ENCODE measurements at regions not wholly inside any gene's neighbourhood (a gene's known extent, or its start where the extent isn't known, plus 50 kb on each side); places are given as distances from the start of the nearest gene placed in this dataset.

DNA sequence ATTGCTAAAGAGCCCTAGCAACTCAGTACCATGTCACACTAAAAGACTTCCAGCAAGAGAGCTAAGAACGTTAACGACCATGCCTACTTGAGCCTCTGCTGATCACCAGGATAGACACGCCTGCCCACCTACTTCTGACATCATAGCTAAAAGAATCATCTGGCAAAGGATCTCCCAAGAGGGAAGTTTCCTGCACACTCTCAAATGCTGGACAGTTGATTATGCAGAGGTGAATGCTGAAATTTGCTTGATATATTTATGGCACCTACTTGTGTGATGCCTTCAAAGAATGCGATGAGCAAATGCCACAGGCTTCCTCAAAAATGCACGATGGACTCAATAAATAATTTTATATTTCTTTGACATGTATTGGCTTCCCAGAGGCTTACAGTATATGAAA lies 113.6 kb downstream of the GALC start:
- DNase-seq = no peak

DNA sequence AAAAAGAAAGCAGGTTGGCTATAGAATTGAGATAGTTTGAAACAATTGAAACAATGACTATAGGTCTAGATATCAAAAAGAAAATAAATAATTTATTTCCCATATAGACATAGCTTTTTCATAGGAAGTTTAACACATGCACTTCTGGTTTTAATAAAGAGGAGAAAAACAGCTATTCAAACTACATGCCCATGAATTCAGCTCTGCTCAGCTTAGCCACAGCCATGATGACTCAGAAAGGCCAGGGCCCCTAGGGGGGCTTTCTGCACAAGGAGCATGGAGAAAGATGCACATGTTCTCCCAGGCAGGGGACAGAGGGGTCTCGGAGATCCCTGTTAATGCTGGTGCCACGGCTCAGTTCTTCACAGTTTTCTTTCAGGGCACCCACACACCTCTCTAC lies 114.0 kb downstream of the GALC start:
- no peak for DNase-seq

DNA sequence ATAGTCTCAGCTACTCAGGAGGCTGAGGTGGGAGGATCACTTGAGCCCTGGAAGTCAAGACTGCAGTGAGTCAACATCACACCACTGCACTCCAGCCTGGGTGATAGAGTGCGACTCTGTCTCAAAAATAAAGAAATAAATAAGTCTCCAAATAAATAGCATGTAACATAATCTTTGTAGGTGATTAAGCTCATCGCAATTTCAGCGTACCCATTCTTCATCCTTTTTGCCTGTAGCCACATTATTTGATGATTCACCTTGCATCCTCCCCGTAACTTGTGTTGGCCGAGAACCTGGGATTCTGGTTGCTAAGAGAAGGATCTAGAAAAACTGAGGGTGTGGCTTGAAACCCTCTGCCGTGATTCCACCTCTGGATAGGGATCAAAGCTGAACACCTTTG lies 115.1 kb downstream of the GALC start:
- DNase-seq = no peak

DNA sequence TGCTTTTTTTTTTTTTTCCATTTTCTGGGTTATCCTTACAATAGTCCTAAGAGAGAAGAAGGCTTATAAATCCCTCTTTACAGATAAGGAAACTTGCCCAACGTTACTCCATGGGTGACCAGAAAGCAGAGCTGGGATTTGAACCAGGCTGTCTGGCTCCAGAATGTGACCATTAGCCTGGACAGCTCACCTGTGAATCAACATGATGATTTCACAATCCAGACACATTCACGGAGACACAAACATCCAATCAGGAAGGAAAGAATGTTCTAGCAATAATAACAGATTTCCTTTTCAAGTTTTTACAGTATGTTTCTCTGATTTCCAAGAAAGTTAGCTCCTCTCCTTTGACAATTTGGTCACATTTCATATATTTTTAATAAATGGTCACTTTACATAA lies 118.3 kb downstream of the GALC start:
- no peak for DNase-seq

DNA sequence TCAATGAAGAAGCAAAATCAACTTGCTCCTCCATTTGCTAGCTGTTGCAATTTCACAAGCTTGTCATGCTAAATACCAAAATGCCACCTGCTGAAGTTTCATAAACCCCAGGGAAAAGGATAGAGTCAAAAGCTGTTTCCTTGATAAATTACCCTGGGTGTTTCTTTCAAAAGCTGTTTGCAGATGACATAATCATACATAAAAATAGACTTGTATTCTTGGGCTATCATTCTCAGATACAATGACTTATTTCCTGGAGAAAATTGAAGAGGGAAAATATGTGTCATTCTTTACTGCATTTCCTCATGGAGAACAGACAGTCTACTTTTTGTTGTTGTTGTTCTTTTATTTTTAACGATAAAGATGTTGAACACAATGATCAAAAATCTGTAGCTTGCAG lies 119.2 kb downstream of the GALC start:
- no peak for DNase-seq

DNA sequence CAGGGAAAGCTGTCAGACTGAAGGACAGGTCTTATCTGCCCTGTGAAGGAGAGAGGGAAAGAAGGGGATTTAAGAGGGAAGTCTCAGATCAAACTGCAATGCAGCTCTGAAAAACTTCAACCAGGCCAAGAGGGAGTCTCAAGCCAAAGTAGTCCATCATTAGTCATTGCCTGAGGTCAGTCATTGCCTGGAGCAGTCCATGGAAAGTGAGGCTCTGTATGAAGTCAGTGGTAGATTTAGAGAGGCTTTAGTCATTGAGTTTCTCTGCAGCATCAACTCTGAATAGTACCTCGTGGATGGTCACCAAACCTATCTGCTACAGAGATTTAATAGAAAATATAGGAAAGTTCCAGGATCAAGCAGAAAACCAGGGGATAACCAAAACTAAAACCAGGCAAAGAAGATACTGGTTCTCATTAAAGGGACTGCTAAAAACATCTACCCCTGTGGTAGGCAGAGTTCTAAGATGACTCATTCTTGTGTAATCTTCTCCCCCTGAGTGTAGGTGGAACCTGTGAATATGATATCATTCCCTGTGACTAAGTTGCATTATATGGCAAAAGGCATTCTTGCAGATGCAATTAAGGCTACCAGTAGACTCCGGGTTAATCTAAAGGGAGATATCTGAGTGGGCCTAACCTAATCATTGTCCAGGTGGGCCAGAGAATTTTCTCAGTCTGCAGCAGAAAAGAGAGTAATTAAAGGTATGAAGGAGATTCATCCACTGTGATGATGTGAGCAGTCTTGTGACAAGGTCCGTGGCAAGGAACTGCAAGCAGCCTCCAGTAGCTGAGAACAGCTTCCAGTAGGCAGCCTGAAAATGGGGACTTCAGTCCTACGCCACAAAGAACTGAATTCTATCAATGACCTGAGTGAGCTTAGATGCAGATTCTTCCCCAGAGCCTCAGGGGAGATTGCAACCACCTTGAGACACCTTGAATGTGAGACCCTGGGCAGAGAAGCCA lies 123.1 kb downstream of the GALC start:
- no peak for DNase-seq

DNA sequence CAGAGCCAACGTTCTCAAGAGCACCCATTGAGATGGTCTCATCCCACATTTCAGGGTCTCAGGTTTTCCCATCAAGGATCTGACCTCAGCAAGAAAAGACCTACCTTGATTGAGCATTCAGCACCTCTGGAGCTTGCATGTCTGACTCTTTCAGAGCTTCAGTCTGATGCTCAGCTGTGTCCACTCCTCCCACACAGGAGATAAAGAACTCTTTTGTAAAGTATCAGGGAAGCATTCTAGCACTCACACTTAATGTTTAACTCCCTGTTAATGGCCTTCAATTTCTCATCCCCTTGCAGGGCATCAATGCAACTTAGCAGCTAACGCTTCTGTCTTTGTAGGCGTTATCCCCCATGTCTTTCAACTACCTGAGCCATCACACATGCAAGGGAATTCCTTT lies 124.1 kb downstream of the GALC start:
- DNase-seq = no peak

DNA sequence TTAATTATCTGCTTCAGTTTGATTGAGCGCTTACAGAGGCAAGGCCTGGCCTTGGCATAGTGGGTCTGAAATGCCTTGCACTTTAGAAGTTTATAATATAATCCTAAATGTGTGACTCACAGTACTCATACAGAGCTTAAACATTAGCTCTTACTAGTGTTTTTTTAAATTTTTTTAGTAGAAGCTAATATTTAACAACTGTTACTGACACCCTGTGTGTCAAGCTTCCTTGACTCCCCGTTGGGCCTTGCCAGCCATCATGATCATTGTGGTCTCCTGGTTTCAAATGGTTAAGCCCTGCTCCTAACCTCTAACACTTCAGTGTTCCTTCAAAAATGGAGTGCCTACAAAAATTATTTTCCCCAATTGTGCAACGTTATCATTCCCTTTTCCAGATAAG lies 126.9 kb downstream of the GALC start:
- DNase-seq = no peak

DNA sequence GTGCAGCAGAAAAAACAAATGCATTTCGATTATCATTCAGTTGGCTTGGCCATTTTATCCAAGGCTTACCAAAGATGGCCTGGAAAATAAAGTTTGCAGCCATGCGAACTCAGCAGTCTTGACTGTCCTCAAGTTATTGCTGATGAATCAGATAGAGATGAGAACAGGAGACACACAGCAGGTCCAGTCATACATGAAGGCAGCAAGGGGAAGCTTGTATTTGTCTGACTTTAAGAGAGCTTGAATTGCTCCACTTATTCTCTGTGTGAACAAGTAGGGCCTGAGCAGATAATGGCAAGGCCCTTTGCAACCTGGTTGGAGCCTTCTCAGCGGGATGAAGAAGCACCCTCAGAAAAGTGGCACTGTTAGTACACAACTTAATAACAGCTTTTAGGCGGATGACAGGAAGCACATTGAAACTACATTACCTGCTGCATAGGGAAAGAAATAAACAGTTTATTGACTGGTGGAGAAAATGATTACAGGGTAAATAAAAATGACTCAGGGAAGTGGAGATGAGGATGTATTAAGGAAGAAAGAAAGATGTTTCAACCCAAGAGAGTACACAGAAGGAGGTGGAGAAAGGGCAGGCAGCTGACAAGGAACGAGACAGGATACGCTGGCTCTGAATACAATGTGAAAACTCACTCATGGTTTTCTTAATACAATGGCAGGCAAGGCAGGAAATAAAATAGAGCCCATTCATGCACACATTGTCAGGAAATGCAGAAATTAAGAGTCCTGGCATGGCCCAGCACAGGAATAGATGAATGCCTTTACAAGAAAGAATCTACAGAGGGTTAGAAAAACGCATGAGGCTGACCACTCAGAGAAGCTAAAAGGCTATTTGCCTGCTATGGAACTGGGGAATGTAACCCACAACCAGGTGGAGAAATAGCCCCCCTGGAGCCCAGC lies 128.4 kb downstream of the GALC start:
- no peak for DNase-seq

DNA sequence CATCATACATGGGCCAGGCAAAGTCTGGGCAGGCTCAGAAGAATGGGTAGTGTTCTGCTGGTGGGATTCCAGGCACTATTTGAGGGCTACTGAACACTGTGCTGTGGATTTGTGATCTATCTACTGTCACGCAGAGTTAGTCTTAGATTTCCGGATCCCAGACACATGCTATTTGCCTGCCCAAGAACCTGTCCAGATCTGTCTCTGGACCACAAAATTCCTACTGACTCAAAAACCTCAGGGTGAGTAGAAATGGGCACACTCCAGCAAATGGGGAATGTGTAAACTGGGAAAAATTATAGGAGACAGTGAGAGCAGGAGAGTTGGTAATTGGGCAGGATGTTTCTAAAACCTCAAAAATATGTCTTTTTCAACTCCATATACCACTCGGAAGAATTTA lies 129.9 kb downstream of the GALC start:
- no peak for DNase-seq

DNA sequence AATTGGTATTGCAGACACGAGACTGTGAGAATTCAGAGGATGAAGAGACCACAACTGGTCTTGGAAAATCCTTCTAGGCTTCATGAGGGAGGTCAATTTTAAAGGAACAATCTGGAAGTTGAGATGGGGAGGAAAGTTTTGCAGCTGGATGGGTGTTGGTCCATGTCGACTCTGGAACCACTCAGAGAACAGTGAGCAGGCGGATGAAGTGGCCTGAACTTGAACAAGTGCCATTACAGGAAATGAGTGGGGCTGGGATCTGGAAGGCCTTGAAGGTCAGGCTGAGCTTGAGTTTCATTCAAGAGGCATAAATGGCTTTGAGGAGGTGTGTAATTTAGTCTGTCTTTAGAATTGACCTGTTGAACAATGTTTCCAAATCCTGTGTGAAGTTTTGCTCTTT lies 140.9 kb downstream of the GALC start:
- DNase-seq = no peak

DNA sequence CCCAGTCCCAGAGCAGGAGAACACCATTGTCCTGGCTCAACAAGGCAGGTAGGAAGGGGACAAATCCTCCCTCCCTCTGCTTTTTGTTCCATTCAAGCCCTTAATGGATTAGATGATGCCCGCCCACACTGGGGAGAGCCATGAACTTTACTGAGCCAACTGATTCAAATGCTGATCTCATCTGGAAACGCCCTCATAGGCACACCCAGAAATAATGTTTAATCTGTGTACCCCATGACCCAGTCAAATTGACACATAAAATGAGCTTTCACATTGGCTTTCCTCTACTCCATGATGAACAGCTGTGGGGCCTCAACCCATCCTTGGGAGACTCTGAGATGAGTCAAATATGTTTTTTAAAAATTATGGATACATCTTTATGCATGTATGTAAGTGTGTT lies 141.8 kb downstream of the GALC start:
- no peak for DNase-seq

DNA sequence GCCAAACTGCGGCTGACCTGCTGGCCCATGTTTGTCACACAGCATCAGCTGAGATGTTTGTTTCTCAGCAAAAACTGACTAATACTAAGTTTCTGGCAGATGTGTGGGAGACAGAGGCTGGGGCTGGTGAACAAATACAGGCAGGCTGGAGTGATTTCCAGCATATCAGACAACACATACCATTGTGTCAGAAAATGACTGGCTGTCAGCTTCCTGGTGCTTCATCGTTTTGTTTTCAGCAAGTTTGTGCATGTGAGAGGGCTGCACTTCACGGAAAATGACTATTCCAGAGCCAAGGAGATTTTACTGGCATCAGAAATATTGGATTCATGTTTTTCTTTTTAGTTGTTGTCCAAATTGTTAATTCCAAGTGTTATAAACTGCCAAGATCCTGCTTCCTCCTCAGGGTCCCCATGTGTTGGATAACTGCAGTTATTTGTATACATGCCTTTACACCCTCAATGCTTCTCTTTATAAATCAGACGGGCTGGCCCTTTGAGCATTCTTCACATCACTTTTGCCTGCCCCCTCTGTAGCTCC lies 145.7 kb downstream of the GALC start:
- no peak for DNase-seq

DNA sequence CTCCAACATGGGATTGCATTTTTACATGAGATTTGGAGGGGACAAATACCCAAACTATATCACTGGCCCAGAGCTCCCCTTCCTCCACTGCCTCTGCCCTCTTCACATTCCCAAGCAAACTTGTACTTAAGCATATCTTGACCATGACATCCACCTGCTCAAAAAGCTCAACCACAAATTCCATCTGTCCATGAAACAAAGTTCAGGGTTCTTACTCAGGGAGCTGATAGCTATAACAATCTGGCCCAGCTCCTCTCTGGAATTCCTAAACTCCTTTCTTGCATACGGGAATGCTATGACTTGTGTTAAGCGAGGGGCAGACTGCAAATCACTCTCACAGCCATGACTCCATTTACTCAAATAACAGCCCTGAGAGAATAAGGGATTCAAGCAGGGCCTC lies 152.1 kb downstream of the GALC start:
- DNase-seq = no peak

DNA sequence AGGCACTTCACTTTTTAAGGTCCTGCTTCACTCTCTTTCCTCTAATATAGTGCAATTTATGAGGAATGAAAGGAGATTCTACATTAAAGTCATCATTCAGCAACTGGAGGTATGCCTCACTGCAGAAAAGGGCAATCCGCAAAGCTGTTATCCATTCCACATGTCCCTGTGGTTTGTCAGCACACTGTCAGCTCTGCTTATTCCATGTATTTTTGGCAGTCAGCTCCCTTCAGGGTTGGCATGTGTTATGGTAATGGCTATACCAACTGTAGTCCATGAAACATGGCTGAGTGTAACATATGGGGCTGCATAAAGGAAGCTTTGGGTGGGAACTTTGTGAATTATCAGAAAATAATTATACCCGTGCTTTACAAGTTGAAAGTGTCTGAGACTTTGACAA lies 154.1 kb downstream of the GALC start:
- DNase-seq = no peak

DNA sequence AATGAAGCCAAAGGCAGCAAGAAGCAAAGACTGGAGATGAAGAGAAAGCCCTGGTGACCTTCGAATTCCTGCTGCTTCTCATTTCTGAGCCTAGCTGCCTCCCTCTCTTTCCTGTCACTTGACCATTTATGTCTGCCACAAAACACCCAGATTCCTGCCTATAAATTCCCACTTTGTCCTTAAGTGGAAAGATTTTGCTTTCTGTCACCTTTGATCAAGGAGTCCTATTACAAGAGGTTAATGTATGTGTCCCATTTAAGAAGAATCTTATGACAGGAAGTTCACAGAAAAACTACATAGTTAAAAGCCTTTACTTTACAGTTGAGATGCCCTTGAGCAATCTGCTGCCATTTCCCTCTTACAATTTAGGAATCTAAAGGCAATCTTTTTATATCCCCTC lies 155.7 kb downstream of the GALC start:
- no peak for DNase-seq

DNA sequence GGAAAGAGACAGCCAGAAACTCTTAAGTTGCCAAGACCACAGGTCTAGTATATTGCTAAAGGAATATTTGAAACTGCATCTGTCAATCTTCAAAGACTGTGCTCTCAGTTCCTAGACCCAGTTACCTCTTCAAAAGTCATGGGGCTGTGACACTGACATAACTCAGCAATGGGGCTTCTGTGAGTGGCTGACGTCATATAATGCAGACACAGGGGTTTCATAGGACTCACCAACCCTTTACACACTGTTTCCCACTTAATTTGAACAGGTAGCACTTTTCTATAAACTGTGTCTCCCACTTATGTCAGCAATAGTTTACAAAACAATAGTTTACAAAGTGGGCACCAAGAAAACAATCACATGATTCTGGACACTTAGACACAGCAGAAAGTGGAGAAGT lies 158.4 kb downstream of the GALC start:
- DNase-seq = no peak

DNA sequence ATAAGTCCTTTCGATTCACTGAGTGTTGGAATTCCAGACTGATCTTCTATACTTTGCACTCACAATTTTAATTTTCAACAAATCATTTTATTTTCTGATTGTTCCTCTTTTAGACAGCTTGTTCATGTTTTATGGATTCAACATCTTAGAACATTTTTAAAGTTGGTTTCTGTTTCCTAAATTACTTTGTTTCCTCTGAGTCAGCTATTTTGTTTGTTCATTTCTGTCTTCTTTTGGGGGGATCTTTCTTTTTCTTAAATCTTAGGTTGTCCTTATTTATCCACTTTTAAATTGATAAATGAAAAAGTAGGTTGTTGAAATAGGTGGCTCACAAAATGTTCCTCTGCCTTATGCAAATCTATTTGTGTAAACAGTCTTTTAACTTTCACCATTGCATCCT lies 160.0 kb downstream of the GALC start:
- DNase-seq = no peak

DNA sequence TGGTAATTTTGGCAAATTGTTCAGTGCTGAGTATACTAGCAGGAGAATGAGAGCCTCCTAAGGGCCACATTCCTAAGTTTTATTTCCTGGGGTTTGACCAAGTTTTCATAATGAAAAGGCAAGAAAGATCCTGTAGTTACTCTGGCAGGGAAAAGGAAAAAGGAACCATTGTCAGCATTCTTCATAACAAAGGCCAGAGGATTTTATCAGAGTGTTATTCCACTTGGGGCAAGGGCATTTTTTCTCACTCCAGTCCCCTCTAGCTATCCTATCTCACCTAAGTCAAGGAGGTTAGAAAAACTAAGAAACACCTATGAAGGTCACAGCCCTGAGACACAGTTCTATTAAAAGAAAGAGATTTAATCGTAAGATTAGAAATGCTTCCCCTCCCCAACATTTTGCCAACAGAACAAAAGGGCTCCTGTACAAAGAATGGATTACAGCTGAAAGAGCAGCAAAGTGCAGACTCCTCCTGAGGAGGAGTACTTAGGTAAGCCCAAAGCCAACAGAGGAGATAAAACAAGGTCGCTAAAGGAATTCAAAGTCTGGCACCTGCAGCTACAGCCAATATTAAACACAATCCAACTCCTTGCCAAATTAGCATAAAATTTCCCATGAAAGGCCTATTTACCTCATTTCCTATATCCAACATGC lies 162.4 kb downstream of the GALC start:
- no peak for DNase-seq

DNA sequence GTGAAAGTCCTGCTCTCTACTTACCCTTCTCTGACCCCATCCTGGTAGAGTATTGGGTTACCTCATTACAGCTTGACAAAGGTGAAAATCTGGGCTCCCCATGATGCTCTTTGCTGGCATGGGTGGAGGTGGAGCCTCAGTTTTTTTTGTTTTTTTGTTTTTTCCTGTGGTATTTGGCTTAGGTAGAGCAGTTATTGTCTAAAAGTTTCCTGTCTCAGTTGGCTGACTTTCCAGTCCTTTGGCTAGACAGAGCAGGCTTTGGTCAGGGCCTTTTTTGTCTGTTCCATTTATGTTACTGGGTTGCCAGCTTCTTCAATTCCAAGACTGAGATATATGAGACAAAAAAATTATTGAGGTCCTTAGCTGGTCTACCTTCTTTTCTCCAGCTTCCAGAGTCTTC lies 163.4 kb downstream of the GALC start:
- no peak for DNase-seq

DNA sequence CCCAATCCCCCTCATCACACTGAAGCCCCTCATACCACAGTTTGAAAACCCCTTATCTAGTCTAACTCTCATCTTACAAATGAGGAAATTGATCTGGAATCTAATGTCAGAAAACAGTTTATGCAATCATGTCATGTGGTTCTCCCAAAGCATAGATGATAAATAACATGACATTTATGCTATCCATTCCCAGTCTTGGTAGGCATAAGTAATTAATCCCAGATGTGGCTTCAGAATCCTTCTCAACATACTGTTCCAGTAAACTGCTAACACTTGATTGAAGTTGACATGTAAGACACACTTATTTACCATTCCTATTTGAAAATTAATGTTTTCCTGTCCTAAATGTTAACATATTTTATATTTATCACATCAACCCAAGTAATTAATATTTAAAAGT lies 168.7 kb downstream of the GALC start:
- no peak for DNase-seq

DNA sequence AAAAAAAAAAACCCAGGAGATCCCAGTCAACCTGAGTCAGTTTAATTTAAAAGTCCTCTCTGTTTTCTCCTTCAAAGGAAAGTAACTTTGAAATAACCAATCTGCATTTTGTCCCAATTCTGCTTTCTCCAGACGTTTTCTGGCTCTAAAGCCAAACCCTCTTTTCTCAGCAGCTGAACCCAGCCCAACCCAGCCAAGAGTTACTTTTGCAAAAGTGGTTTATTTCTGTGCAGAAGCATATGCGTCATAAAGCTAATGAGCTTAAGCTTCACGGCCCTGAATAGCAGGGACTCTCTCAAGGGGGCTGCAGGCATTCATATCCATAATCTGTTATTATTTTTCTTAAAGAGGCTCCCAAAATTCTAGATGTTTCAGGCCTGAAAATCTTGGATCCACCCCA lies 176.6 kb downstream of the GALC start:
- DNase-seq = no peak

DNA sequence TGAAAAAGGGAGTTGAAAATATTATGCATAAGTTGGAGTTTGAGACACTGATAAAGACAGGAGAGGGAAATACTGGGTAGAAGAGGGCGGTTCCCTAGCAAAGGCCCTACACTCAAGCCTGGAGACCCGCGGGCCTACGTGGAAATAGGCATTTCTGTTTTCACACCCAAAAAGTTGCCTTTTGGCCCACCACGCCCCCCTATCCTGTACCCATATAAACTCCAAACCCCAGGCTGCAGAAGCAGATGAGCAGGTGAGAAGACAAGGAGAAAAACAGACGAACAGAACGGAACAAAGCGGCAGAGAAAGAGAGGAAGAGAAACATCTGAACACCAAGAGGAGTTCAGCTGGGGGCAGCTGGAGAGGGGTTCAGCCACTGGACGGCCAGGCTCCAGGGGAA lies 177.9 kb downstream of the GALC start:
- no peak for DNase-seq
